ENCODE measurements at regions not wholly inside any gene's neighbourhood (a gene's known extent, or its start where the extent isn't known, plus 50 kb on each side); places are given as distances from the start of the nearest gene placed in this dataset.
A peak's percentile ranks its signal among the peaks of the same experiment; 100 is the strongest.
"Not testable (repeated sequence)": the region's sequence is repeated elsewhere in the genome, so short reads cannot be mapped to it uniquely, and the experiment has no call there.

GRCh38 chr2:203610558-203610957 is 75.5 kb upstream of the RAPH1 start:
- no peak overlapping the region for H3K4me3 Mint-ChIP-seq
- H3K9me3 Mint-ChIP-seq: no peaks in the 10 kb centered on the region
- H3K4me1 Mint-ChIP-seq: no peaks in the 10 kb centered on the region
- H3K27me3 Mint-ChIP-seq: no peaks in the 10 kb centered on the region
- no peak overlapping the region for H3K27ac Mint-ChIP-seq (ENCODE audit: low read depth)
- DNase-seq (ENCODE audit: low spot score in 2 of 2): no peak
- ATAC-seq (replicated peaks; ENCODE audit: extremely low read depth, poor library complexity, severe bottlenecking): no peak
- H3K36me3 Mint-ChIP-seq (ENCODE audit: insufficient read depth): no peaks in the 10 kb centered on the region

- no peak for ATAC-seq (replicated peaks; ENCODE audit: extremely low read depth, poor library complexity, severe bottlenecking)
- no peaks in the 10 kb centered on the region for H3K27me3 Mint-ChIP-seq
Observed at GRCh38 chr2:203612246-203612645, 77.1 kb upstream of the RAPH1 start.

GRCh38 chr2:203619267-203619878 is 84.3 kb upstream of the RAPH1 start:
- Mint-ChIP-seq H3K27me3 (no peaks in the 10 kb centered on the region), H3K27ac (ENCODE audit: low read depth) (no peak overlapping the region), H3K4me3 (no peak overlapping the region)

More at GRCh38 chr2:203612246-203612645, 77.1 kb upstream of the RAPH1 start:
- no peaks in the 10 kb centered on the region for H3K9me3 Mint-ChIP-seq
- H3K27ac Mint-ChIP-seq (ENCODE audit: low read depth): no peak overlapping the region
- H3K4me1 Mint-ChIP-seq: no peaks in the 10 kb centered on the region
- H3K36me3 Mint-ChIP-seq (ENCODE audit: insufficient read depth): no peaks in the 10 kb centered on the region
- DNase-seq (ENCODE audit: low spot score in 2 of 2): no peak
- H3K4me3 Mint-ChIP-seq: no peak overlapping the region

DNA sequence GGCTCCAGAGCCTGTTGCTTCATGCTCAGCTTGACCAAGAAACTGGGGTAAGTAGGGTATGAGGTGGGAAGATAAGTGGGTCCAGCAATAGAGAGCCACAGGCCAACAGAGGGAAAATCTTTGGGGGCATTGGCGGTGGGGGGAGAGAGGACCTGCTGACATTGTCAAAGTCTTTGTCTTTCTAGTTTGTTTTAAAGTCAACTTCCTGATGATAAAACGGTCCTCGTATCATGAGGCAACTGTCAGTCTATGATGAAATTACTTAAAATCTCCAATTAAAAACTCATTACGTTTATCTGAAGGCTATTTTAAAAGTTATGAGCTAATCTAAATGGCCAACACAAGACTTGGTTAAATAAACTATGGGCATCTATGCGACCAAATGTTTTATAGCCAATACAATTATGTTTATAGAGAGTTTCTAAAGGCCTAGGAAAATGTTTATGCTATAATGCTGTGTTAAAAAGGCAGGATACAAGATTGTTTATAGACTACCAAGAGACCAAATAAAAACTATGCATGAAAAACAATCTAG is 84.4 kb upstream of the CD28 start:
- H3K4me1 Mint-ChIP-seq: peaks cover 9% of the 10 kb centered on the region
- H3K36me3 Mint-ChIP-seq (ENCODE audit: insufficient read depth): no peaks in the 10 kb centered on the region
- H3K4me3 Mint-ChIP-seq: no peak overlapping the region
- no peaks in the 10 kb centered on the region for H3K27me3 Mint-ChIP-seq
- no peaks in the 10 kb centered on the region for H3K9me3 Mint-ChIP-seq
- H3K27ac Mint-ChIP-seq (ENCODE audit: low read depth): no peak overlapping the region
- DNase-seq (ENCODE audit: low spot score in 2 of 2) (no peak), ATAC-seq (replicated peaks; ENCODE audit: extremely low read depth, poor library complexity, severe bottlenecking) (no peak)

More at GRCh38 chr2:203619267-203619878, 84.3 kb upstream of the RAPH1 start:
- ATAC-seq (replicated peaks; ENCODE audit: extremely low read depth, poor library complexity, severe bottlenecking): no peak
- no peak for DNase-seq (ENCODE audit: low spot score in 2 of 2)
- no peaks in the 10 kb centered on the region for H3K9me3 Mint-ChIP-seq
- H3K4me1 Mint-ChIP-seq: peaks cover 9% of the 10 kb centered on the region
- H3K36me3 Mint-ChIP-seq (ENCODE audit: insufficient read depth): no peaks in the 10 kb centered on the region

DNA sequence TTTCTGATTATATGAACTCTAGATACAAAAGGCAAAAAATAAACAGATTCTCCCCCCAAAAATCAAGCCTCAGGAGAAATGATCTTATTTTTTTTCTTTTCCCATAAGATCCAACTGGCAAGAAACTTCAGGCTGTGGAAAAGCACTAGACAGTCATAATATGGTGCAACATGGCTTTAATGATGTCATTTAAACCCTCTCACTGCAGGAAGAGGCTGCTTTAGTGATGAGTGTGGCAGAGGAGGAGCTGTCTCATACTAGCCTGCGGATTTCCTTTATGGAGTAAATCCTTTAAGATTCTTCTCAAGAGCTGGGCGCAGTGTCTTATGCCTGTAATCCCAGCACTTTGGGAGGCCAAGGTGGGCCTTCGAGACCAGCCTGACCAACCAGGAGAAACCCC is 83.3 kb upstream of the CD28 start:
- no peak for DNase-seq (ENCODE audit: low spot score in 2 of 2)
- H3K4me1 Mint-ChIP-seq: peaks cover 9% of the 10 kb centered on the region
- H3K27ac Mint-ChIP-seq (ENCODE audit: low read depth): no peak overlapping the region
- H3K36me3 Mint-ChIP-seq (ENCODE audit: insufficient read depth): no peaks in the 10 kb centered on the region
- H3K9me3 Mint-ChIP-seq: no peaks in the 10 kb centered on the region
- H3K27me3 Mint-ChIP-seq: no peaks in the 10 kb centered on the region
- ATAC-seq (replicated peaks; ENCODE audit: extremely low read depth, poor library complexity, severe bottlenecking): no peak
- H3K4me3 Mint-ChIP-seq: no peak overlapping the region

GRCh38 chr2:203623661-203624060 is 82.8 kb upstream of the CD28 start:
- peak overlapping the region; percentile 52 for H3K27ac Mint-ChIP-seq (ENCODE audit: low read depth)
- H3K27me3 Mint-ChIP-seq: no peaks in the 10 kb centered on the region
- H3K4me3 Mint-ChIP-seq: no peak overlapping the region
- H3K36me3 Mint-ChIP-seq (ENCODE audit: insufficient read depth): no peaks in the 10 kb centered on the region
- DNase-seq (ENCODE audit: low spot score in 2 of 2) (no peak), ATAC-seq (replicated peaks; ENCODE audit: extremely low read depth, poor library complexity, severe bottlenecking) (peak; percentile 65)
- H3K4me1 Mint-ChIP-seq: peaks cover 9% of the 10 kb centered on the region
- no peaks in the 10 kb centered on the region for H3K9me3 Mint-ChIP-seq

GRCh38 chr2:203625701-203626100 is 80.7 kb upstream of the CD28 start:
- H3K9me3 Mint-ChIP-seq: no peaks in the 10 kb centered on the region
- ATAC-seq (replicated peaks; ENCODE audit: extremely low read depth, poor library complexity, severe bottlenecking): no peak
- DNase-seq (ENCODE audit: low spot score in 2 of 2): no peak
- H3K4me1 Mint-ChIP-seq: peaks cover 9% of the 10 kb centered on the region
- H3K4me3 Mint-ChIP-seq: no peak overlapping the region
- H3K27me3 Mint-ChIP-seq: no peaks in the 10 kb centered on the region
- no peak overlapping the region for H3K27ac Mint-ChIP-seq (ENCODE audit: low read depth)
- H3K36me3 Mint-ChIP-seq (ENCODE audit: insufficient read depth): no peaks in the 10 kb centered on the region

DNA sequence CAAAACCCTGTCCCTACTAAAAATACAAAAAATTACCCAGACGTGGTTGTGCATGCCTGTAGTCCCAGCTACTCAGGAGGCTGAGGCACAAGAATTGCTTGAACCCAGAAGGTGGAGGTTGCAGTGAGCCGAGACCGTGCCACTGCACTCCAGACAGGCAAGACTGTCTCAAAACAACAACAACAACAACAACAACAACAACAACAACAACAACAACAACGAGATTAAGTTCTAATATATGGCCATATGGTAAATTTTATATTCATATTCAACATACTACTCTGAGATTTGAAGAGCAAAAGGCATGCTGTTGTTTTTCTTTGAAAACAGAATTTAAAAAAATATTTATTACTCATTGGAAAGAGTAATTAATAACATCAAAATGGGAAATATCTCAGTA is 80.2 kb upstream of the CD28 start:
- not testable (repeated sequence) for DNase-seq (ENCODE audit: low spot score in 2 of 2); H3K36me3 Mint-ChIP-seq (ENCODE audit: insufficient read depth); H3K9me3 Mint-ChIP-seq; H3K27me3 Mint-ChIP-seq; H3K27ac Mint-ChIP-seq (ENCODE audit: low read depth); ATAC-seq (replicated peaks; ENCODE audit: extremely low read depth, poor library complexity, severe bottlenecking); H3K4me1 Mint-ChIP-seq; H3K4me3 Mint-ChIP-seq

DNA sequence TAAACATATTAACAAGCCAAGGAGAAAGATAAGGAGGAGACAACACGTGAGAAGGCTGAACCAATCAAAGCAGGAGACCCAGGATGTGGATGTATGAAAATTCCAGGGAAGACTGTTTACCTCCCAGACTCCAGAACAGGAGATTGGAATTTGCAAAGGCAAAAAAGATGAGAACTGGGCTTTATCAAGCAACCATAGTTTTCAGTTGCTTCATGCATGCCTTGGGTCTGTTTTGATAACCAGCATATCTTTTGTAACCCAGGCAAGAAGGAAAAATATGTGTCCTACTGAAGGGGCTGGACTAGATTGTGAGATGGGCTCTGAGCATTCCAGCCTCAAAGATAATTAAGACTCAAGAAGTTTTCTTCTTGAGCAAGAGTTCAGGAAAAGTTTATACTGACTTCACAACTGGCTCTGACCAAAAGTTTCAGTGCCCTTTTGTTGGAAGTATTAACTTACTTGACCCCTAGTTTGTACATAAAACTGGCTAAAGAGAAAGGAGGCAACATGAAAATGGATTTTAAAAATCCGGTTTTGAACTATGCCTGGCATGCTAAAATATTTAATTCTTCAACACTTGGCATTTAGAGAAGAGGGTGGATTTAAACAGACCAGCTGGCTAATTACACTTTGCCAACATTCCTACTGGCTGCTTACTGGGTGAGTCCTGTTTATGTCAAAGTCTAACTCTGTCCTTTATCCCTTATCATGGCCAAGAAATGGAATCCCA is 79.3 kb upstream of the CD28 start:
- no peak for ATAC-seq (replicated peaks; ENCODE audit: extremely low read depth, poor library complexity, severe bottlenecking)
- H3K4me3 Mint-ChIP-seq: no peak overlapping the region
- no peak for DNase-seq (ENCODE audit: low spot score in 2 of 2)
- no peaks in the 10 kb centered on the region for H3K27me3 Mint-ChIP-seq
- no peaks in the 10 kb centered on the region for H3K9me3 Mint-ChIP-seq
- H3K27ac Mint-ChIP-seq (ENCODE audit: low read depth): no peak overlapping the region
- no peaks in the 10 kb centered on the region for H3K36me3 Mint-ChIP-seq (ENCODE audit: insufficient read depth)
- H3K4me1 Mint-ChIP-seq: peaks cover 9% of the 10 kb centered on the region

DNA sequence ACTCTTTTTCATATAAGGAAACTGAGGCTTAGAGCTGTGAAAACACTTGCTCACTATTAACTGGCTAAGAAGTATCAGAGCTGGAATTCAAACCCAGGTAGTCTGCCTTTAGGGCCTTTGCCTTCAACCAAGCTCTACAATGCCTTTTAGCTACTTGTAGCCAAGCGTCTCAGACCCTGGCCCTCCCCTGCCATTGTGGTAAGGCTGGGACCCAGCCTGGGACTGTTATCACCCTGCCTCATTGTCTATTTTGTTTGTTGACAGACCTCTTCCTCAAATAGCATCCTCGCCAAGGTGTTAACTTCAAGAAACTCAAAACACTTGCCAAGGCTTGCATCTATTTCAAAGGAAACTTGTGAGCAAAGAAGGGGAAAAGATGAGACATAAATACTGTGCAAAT is 76.7 kb upstream of the CD28 start:
- no peaks in the 10 kb centered on the region for H3K36me3 Mint-ChIP-seq (ENCODE audit: insufficient read depth)

DNA sequence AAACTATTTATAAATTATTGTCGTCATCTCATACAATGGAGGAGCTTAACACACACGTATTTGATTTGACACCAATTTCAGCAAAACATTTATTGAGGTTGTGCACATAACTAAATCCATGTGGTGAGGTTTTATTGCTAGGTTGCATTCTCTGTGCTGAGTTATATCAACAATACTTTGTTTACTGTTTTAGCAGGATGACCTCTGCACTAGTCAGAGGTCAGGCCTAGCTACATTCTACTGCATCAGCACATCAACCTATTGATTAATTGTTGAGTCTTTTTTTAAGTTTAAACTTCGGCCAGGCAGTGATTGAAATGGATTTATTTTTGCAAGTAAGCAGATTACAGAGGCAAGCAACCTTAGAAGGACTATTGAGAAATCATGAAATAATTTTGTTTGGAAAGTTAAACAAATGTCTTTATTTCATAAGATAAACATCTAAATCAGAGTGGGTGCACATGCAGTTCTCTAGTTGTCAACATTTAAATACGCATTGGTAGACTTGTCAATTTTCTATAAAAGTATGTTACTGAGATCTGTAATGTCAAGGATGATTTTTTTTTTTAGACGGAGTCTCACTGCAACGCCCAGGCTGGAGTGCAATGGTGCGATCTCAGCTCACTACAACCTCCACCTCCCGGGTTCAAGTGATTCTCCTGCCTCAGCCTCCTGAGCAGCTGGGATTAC is 75.2 kb upstream of the CD28 start:
- H3K4me3 Mint-ChIP-seq: no peak overlapping the region
- no peaks in the 10 kb centered on the region for H3K4me1 Mint-ChIP-seq
- no peak for ATAC-seq (replicated peaks; ENCODE audit: extremely low read depth, poor library complexity, severe bottlenecking)
- no peaks in the 10 kb centered on the region for H3K36me3 Mint-ChIP-seq (ENCODE audit: insufficient read depth)
- no peak for DNase-seq (ENCODE audit: low spot score in 2 of 2)
- no peaks in the 10 kb centered on the region for H3K27me3 Mint-ChIP-seq
- no peaks in the 10 kb centered on the region for H3K9me3 Mint-ChIP-seq
- H3K27ac Mint-ChIP-seq (ENCODE audit: low read depth): no peak overlapping the region

More for the DNA sequence above, 76.7 kb upstream of the CD28 start:
- Mint-ChIP-seq H3K27me3 (no peaks in the 10 kb centered on the region), H3K4me1 (no peaks in the 10 kb centered on the region), H3K27ac (ENCODE audit: low read depth) (no peak overlapping the region), H3K4me3 (no peak overlapping the region), H3K9me3 (no peaks in the 10 kb centered on the region)
- DNase-seq (ENCODE audit: low spot score in 2 of 2) (no peak), ATAC-seq (replicated peaks; ENCODE audit: extremely low read depth, poor library complexity, severe bottlenecking) (no peak)

DNA sequence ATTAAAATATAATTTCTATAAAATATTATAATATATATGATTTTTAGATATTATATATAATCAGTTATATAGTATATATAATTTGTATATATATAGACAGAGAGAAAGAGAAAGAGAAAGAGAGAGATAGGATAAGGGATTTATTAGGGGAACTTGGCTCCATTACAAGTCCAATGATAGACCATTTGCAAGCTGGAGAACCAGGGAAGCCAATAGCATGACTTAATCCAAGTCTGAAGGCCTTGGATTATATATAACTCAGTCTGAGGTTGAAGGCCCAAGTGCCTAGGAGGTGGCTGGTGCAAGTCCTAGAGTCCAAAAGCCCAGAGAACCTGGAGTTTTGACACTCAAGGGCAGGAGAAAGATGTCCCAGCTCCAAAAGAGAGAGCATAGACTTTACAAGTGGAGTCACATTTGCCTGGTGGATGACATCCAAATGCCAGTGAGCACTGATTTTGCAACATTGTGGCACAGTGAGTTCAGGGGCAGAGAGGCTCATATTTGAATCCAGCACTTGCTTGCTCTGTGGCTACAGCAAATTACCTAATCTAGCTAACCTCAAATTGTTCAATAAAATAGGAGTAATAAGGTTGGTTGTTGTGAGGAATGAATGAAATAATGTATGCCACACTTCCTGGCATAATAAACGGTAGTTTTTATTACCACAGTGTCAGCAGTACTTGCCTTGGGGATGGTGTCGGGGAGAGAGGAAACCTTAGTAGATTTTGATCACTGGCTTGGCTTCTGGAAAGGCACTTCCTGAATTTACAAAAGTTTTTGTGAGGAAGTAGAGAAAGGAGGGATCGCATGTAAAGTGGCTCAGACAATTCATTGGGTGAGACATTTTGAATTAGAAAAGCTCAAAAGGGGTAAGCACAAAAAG is 69.6 kb upstream of the CD28 start:
- H3K27me3 Mint-ChIP-seq: no peaks in the 10 kb centered on the region
- peak overlapping the region; percentile 31 for H3K4me3 Mint-ChIP-seq
- peaks cover 20% of the 10 kb centered on the region for H3K4me1 Mint-ChIP-seq
- H3K36me3 Mint-ChIP-seq (ENCODE audit: insufficient read depth): no peaks in the 10 kb centered on the region
- DNase-seq (ENCODE audit: low spot score in 2 of 2): no peak
- no peaks in the 10 kb centered on the region for H3K9me3 Mint-ChIP-seq
- H3K27ac Mint-ChIP-seq (ENCODE audit: low read depth): peak overlapping the region; percentile 33
- no peak for ATAC-seq (replicated peaks; ENCODE audit: extremely low read depth, poor library complexity, severe bottlenecking)
